ENCODE measurements at regions not wholly inside any gene's neighbourhood (a gene's known extent, or its start where the extent isn't known, plus 50 kb on each side); places are given as distances from the start of the nearest gene placed in this dataset.

- DNase-seq (ENCODE audit: low read depth, low spot score) = no peak
These were observed 314.9 kb downstream of the RPS24 start for GRCh38 chr10:78348411-78349164.

GRCh38 chr10:78349165-78349516 is 315.5 kb downstream of the RPS24 start:
- in situ Hi-C loops (cut with HindIII; ENCODE audit: low pct_unique_long_range_greater_than_20kb, low sequenced_read_pairs) = no loop called here
- no peak for DNase-seq (ENCODE audit: low read depth, low spot score)

More at GRCh38 chr10:78348411-78349164, 314.9 kb downstream of the RPS24 start:
- in situ Hi-C loops (cut with HindIII; ENCODE audit: low pct_unique_long_range_greater_than_20kb, low sequenced_read_pairs) = no loop called here

GRCh38 chr10:78349911-78350663 is 316.4 kb downstream of the RPS24 start:
- in situ Hi-C loops (cut with HindIII; ENCODE audit: low pct_unique_long_range_greater_than_20kb, low sequenced_read_pairs) = no loop called here
- DNase-seq (ENCODE audit: low read depth, low spot score) = no peak

DNA sequence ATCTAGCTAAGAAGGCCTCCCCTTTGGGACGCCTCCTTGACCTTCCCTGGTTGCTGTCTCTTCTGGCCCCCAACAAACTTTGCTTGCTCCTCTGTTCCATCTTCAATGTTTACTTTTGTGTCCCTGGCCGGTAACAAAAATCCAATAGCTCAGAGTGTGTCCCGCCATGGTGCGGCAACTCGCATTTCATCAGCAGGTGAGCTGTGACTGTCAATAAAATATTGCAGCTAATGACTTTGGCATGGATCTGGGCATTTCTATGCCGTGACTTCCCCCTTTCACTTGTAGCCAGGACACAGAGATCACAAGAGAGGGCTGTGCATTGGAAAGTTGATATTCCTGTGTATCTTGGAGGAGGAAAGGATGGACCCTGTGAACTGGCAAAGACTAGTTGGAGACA is 317.6 kb downstream of the RPS24 start:
- in situ Hi-C loops (cut with HindIII; ENCODE audit: low pct_unique_long_range_greater_than_20kb, low sequenced_read_pairs) = no loop called here

GRCh38 chr10:78351809-78352208 is 318.1 kb downstream of the RPS24 start:
- no peak for DNase-seq (ENCODE audit: low read depth, low spot score)
- in situ Hi-C loops (cut with HindIII; ENCODE audit: low pct_unique_long_range_greater_than_20kb, low sequenced_read_pairs) = no loop called here

More for the DNA sequence above, 317.6 kb downstream of the RPS24 start:
- no peak for DNase-seq (ENCODE audit: low read depth, low spot score)

- in situ Hi-C loops (cut with HindIII; ENCODE audit: low pct_unique_long_range_greater_than_20kb, low sequenced_read_pairs) = no loop called here
- DNase-seq (ENCODE audit: low read depth, low spot score) = peak; percentile 19
These were observed 320.0 kb downstream of the RPS24 start for GRCh38 chr10:78353636-78354035.

GRCh38 chr10:78354101-78354500 is 320.4 kb downstream of the RPS24 start:
- DNase-seq (ENCODE audit: low read depth, low spot score) = no peak
- in situ Hi-C loops (cut with HindIII; ENCODE audit: low pct_unique_long_range_greater_than_20kb, low sequenced_read_pairs) = no loop called here

DNA sequence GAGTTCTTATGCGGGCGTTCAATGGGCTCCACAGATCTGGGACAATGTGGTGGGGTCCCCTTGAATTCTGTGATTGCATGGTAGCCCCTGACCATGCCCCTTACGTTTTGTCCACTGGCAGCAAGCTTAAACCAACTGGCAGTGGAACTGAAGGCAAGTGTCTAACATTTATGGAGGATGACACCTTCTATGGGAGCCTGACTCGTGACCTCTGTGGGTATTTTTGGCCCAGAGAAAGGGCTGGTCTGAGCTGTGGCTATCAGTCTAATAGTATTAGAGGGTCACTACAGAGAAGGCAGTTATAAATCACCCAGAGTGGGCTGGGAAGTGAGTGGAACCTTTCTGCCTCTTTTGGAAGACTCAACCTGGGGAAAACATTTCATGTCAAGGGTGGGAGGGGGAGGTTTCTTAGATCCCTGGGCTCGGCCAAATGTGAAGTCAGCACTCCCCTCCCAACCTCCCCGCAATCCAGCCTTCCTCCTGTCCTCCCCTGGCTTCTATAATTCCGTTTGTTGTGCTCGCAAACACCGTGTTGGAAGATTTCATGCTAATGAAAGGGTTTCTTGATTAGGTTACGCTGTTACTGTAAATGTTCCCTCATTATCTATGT is 322.7 kb downstream of the RPS24 start:
- no peak for DNase-seq (ENCODE audit: low read depth, low spot score)
- in situ Hi-C loops (cut with HindIII; ENCODE audit: low pct_unique_long_range_greater_than_20kb, low sequenced_read_pairs) = no loop called here

GRCh38 chr10:78357141-78358063 is 323.7 kb downstream of the RPS24 start:
- in situ Hi-C loops (cut with HindIII; ENCODE audit: low pct_unique_long_range_greater_than_20kb, low sequenced_read_pairs) = no loop called here
- no peak for DNase-seq (ENCODE audit: low read depth, low spot score)

GRCh38 chr10:78358351-78358750 is 324.7 kb downstream of the RPS24 start:
- in situ Hi-C loops (cut with HindIII; ENCODE audit: low pct_unique_long_range_greater_than_20kb, low sequenced_read_pairs) = no loop called here
- DNase-seq (ENCODE audit: low read depth, low spot score) = no peak

- in situ Hi-C loops (cut with HindIII; ENCODE audit: low pct_unique_long_range_greater_than_20kb, low sequenced_read_pairs) = no loop called here
These were observed 325.3 kb downstream of the RPS24 start for GRCh38 chr10:78358982-78359381.

GRCh38 chr10:78359640-78360091 is 326.0 kb downstream of the RPS24 start:
- in situ Hi-C loops (cut with HindIII; ENCODE audit: low pct_unique_long_range_greater_than_20kb, low sequenced_read_pairs) = no loop called here
- DNase-seq (ENCODE audit: low read depth, low spot score) = no peak

More at GRCh38 chr10:78358982-78359381, 325.3 kb downstream of the RPS24 start:
- no peak for DNase-seq (ENCODE audit: low read depth, low spot score)

- no peak for DNase-seq (ENCODE audit: low read depth, low spot score)
- in situ Hi-C loops (cut with HindIII; ENCODE audit: low pct_unique_long_range_greater_than_20kb, low sequenced_read_pairs) = no loop called here
These were observed 326.6 kb downstream of the RPS24 start for GRCh38 chr10:78360284-78360683.

DNA sequence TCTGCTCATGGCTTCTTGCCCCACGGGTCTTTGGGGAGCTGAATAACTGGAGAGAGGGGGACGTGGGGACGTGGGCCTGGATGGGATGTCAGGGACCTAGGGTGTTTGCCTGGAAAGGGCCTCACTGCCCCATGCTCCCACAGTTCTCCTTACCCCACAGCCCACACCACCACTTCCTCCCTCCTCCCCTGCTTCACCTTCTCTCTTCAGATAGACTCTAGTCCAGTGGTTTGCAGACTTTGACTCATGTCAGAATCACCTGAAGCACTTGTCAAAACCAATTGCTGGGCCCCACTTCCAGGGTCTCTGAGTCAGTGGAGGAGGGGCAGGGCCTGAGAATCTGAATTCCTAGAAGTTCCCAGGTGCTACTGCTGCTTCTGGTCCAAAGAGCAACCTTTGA is 327.4 kb downstream of the RPS24 start:
- DNase-seq (ENCODE audit: low read depth, low spot score) = no peak
- in situ Hi-C loops (cut with HindIII; ENCODE audit: low pct_unique_long_range_greater_than_20kb, low sequenced_read_pairs) = no loop called here

GRCh38 chr10:78362406-78363022 is 328.9 kb downstream of the RPS24 start:
- in situ Hi-C loops (cut with HindIII; ENCODE audit: low pct_unique_long_range_greater_than_20kb, low sequenced_read_pairs) = no loop called here
- no peak for DNase-seq (ENCODE audit: low read depth, low spot score)

DNA sequence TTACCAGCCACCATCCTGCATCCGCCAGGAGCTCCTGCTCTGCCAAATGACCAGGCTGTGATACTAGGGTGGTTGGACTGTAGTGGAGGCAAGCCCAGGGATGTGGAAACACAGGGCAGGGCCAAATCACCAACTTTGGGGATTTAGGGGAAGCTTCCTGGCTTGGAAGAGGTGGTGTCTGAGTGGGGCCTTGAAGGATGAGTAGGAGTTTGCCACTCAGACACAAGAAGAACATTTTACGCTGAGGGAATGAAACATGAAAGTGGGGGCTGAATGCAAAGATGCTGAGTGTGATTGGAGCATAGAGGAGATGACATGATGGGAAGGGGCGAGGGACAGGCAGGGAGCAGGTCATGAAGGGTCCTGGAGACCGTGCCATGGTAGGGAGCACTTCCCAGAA is 329.5 kb downstream of the RPS24 start:
- no peak for DNase-seq (ENCODE audit: low read depth, low spot score)
- in situ Hi-C loops (cut with HindIII; ENCODE audit: low pct_unique_long_range_greater_than_20kb, low sequenced_read_pairs) = no loop called here

DNA sequence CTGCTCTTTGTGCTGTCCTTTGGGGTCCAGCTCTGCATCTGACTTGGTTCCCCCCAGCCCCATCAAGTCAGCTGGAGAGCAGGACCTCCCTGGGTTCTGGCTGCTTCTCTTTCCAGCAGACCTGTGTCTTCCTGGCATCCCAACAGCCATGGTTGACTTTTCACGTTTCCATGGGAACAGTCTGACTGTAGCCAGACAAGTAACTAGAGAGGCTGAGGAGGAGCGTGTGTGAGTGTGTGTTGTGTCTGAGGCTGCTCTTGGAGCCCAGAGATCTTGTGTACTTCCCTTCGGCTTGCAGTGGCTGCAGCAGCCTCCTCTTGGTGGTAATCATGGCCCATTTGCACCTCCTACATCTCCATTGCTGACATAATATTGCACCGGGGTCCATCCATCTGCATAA is 332.0 kb downstream of the RPS24 start:
- no peak for DNase-seq (ENCODE audit: low read depth, low spot score)

More for the DNA sequence above, 332.0 kb downstream of the RPS24 start:
- in situ Hi-C loops (cut with HindIII; ENCODE audit: low pct_unique_long_range_greater_than_20kb, low sequenced_read_pairs) = no loop called here
